ENCODE measurements at regions not wholly inside any gene's neighbourhood (a gene's known extent, or its start where the extent isn't known, plus 50 kb on each side); places are given as distances from the start of the nearest gene placed in this dataset.

DNA sequence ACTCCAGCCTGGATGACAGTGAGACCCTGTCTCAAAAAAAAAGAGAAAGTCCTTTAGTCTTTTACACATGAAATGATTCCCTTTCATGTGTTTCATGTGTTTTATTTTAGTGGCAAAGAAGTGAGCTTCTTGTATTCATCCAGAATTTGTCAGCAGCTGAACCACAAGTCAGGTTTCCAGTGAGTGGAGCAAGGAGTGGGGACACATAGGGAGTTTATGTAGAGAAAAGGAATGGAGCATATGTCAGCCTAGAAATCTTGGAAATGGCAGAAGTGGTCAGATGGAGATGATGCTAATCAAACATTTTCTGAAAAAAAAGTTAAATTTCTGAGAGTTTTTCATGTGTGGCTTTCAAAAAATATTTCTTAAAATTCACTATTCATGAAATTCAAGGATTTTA is 383.0 kb upstream of the GATB start (continued):
- TF ChIP-seq, protein P1, sequence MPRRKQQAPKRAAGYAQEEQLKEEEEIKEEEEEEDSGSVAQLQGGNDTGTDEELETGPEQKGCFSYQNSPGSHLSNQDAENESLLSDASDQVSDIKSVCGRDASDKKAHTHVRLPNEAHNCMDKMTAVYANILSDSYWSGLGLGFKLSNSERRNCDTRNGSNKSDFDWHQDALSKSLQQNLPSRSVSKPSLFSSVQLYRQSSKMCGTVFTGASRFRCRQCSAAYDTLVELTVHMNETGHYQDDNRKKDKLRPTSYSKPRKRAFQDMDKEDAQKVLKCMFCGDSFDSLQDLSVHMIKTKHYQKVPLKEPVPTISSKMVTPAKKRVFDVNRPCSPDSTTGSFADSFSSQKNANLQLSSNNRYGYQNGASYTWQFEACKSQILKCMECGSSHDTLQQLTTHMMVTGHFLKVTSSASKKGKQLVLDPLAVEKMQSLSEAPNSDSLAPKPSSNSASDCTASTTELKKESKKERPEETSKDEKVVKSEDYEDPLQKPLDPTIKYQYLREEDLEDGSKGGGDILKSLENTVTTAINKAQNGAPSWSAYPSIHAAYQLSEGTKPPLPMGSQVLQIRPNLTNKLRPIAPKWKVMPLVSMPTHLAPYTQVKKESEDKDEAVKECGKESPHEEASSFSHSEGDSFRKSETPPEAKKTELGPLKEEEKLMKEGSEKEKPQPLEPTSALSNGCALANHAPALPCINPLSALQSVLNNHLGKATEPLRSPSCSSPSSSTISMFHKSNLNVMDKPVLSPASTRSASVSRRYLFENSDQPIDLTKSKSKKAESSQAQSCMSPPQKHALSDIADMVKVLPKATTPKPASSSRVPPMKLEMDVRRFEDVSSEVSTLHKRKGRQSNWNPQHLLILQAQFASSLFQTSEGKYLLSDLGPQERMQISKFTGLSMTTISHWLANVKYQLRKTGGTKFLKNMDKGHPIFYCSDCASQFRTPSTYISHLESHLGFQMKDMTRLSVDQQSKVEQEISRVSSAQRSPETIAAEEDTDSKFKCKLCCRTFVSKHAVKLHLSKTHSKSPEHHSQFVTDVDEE (CRISPR knock-in tag; IDR thresholded peaks at IDR 0.05) = no peak
- TF ChIP-seq, protein P2, sequence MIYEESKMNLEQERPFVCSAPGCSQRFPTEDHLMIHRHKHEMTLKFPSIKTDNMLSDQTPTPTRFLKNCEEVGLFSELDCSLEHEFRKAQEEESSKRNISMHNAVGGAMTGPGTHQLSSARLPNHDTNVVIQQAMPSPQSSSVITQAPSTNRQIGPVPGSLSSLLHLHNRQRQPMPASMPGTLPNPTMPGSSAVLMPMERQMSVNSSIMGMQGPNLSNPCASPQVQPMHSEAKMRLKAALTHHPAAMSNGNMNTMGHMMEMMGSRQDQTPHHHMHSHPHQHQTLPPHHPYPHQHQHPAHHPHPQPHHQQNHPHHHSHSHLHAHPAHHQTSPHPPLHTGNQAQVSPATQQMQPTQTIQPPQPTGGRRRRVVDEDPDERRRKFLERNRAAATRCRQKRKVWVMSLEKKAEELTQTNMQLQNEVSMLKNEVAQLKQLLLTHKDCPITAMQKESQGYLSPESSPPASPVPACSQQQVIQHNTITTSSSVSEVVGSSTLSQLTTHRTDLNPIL (CRISPR knock-in tag; IDR thresholded peaks at IDR 0.05; ENCODE audit: low read depth) = no peak
- TF ChIP-seq ISL1 (CRISPR knock-in tag; IDR thresholded peaks at IDR 0.05) (no peak), PPARA (CRISPR knock-in tag; IDR thresholded peaks at IDR 0.05; ENCODE audit: borderline replicate concordance) (no peak), OSR1 (CRISPR knock-in tag; IDR thresholded peaks at IDR 0.05) (no peak), BACH2 (CRISPR knock-in tag; IDR thresholded peaks at IDR 0.05; ENCODE audit: borderline replicate concordance) (no peak), RARB (CRISPR knock-in tag; IDR thresholded peaks at IDR 0.05) (no peak), CSDC2 (CRISPR knock-in tag; IDR thresholded peaks at IDR 0.05) (no peak)

DNA sequence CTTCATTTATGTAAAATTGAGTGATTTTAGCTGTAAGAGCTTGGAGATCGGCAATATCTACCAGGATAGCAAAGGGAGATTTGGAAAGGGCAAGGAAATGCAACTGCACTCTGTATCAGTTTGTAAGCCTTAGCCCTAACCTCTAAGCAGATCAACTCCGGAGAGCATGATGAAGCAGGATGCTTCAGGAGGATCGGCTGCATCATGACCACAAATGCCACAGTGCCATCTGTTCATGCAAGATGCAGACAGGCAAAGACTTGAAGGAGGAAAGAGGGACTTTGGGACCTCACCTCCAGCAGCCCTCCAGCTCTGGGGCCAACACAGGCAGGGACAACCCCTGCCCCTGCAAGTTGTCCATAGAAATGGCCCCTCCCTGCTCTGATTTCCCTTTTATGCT is 377.6 kb upstream of the GATB start:
- no peak for ATAC-seq
- no peak for TF ChIP-seq TOX (CRISPR knock-in tag; IDR thresholded peaks at IDR 0.05; ENCODE audit: borderline replicate concordance)
- no peak for TF ChIP-seq ESRRG (CRISPR knock-in tag; IDR thresholded peaks at IDR 0.05)
- no peak for TF ChIP-seq SNAI2 (CRISPR knock-in tag; IDR thresholded peaks at IDR 0.05)
- no peak for TF ChIP-seq PPARA (CRISPR knock-in tag; IDR thresholded peaks at IDR 0.05; ENCODE audit: borderline replicate concordance)

DNA sequence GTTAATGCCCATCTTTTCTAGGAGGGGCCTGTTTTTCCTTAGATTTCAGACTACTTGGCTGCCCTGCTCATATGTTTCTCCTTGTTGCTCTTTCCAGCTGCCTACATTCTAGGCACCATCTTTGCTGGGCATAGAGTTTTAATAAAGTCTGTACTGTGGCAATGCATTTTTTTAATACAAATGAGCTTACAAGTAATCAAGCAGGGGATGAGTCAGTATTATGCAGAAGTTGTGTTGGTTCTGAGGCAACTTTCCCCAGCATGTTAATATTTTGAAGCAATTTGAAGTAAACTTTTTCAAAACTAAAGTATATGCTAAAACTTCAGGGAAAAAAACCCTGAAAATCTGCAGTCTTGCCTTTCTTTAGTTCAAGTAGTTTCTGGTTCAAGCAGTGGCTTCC is 372.0 kb upstream of the GATB start:
- no peak for ATAC-seq
- TF ChIP-seq, protein P2 (CRISPR knock-in tag; IDR thresholded peaks at IDR 0.05; ENCODE audit: low read depth) = no peak
- TF ChIP-seq ZNF8 (CRISPR knock-in tag; IDR thresholded peaks at IDR 0.05) (no peak), TCF4 (CRISPR knock-in tag; IDR thresholded peaks at IDR 0.05; ENCODE audit: borderline replicate concordance) (no peak), ZFP3 (CRISPR knock-in tag; IDR thresholded peaks at IDR 0.05) (no peak), ARNTL (CRISPR knock-in tag; IDR thresholded peaks at IDR 0.05; ENCODE audit: borderline replicate concordance, low read depth) (no peak), ZC3H10 (CRISPR knock-in tag; IDR thresholded peaks at IDR 0.05) (no peak), ESRRG (CRISPR knock-in tag; IDR thresholded peaks at IDR 0.05) (no peak), TOX (CRISPR knock-in tag; IDR thresholded peaks at IDR 0.05; ENCODE audit: borderline replicate concordance) (no peak), OSR1 (CRISPR knock-in tag; IDR thresholded peaks at IDR 0.05) (no peak), BACH2 (CRISPR knock-in tag; IDR thresholded peaks at IDR 0.05; ENCODE audit: borderline replicate concordance) (no peak), PPARA (CRISPR knock-in tag; IDR thresholded peaks at IDR 0.05; ENCODE audit: borderline replicate concordance) (no peak), GLIS3 (CRISPR knock-in tag; IDR thresholded peaks at IDR 0.05) (no peak), ZNF70 (CRISPR knock-in tag; IDR thresholded peaks at IDR 0.05) (no peak), RARB (CRISPR knock-in tag; IDR thresholded peaks at IDR 0.05) (no peak), ZNF565 (CRISPR knock-in tag; conservative IDR thresholded peaks at IDR 0.05; ENCODE audit: low read depth) (no peak), ISL1 (CRISPR knock-in tag; IDR thresholded peaks at IDR 0.05) (no peak)
- TF ChIP-seq, protein P3, sequence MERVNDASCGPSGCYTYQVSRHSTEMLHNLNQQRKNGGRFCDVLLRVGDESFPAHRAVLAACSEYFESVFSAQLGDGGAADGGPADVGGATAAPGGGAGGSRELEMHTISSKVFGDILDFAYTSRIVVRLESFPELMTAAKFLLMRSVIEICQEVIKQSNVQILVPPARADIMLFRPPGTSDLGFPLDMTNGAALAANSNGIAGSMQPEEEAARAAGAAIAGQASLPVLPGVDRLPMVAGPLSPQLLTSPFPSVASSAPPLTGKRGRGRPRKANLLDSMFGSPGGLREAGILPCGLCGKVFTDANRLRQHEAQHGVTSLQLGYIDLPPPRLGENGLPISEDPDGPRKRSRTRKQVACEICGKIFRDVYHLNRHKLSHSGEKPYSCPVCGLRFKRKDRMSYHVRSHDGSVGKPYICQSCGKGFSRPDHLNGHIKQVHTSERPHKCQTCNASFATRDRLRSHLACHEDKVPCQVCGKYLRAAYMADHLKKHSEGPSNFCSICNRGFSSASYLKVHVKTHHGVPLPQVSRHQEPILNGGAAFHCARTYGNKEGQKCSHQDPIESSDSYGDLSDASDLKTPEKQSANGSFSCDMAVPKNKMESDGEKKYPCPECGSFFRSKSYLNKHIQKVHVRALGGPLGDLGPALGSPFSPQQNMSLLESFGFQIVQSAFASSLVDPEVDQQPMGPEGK (CRISPR knock-in tag; IDR thresholded peaks at IDR 0.05; ENCODE audit: borderline replicate concordance) = no peak
- TF ChIP-seq, protein P1 (CRISPR knock-in tag; IDR thresholded peaks at IDR 0.05) = no peak
- TF ChIP-seq, protein P4, sequence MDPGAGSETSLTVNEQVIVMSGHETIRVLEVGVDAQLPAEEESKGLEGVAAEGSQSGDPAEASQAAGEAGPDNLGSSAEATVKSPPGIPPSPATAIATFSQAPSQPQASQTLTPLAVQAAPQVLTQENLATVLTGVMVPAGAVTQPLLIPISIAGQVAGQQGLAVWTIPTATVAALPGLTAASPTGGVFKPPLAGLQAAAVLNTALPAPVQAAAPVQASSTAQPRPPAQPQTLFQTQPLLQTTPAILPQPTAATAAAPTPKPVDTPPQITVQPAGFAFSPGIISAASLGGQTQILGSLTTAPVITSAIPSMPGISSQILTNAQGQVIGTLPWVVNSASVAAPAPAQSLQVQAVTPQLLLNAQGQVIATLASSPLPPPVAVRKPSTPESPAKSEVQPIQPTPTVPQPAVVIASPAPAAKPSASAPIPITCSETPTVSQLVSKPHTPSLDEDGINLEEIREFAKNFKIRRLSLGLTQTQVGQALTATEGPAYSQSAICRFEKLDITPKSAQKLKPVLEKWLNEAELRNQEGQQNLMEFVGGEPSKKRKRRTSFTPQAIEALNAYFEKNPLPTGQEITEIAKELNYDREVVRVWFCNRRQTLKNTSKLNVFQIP (CRISPR knock-in tag; IDR thresholded peaks at IDR 0.05; ENCODE audit: borderline replicate concordance, low read depth) = no peak
